Fibroblast of lung (primary cell): ENCODE measurements at regions not wholly inside any gene's neighbourhood (a gene's known extent, or its start where the extent isn't known, plus 50 kb on each side); places are given as distances from the start of the nearest gene placed in this dataset.

Source experiments
- DNase-seq, 2 donors: peaks; one replicate each; pipeline versions ENCODE4 v3.0.0 to v3.0.0-alpha.2; 2010; ENCODE audit warnings: low read depth in 2 of 2
- H2AFZ ChIP-seq: 2 replicates; pipeline ENCODE4 v1.5.1; 2012; ENCODE audit warnings: low read length, control low read depth, inconsistent platforms
- H3K27ac ChIP-seq: 2 replicates; pipeline ENCODE4 v1.5.1; 2011; ENCODE audit warnings: low read length, control low read depth; ENCODE audit not compliant: insufficient read depth
- H3K27me3 ChIP-seq: 2 replicates; pipeline ENCODE4 v1.5.1; 2011; ENCODE audit warnings: mild to moderate bottlenecking, low read length; ENCODE audit not compliant: control insufficient read depth, insufficient read depth
- H3K36me3 ChIP-seq: 2 replicates; pipeline ENCODE4 v1.5.1; 2011; ENCODE audit warnings: low read length; ENCODE audit not compliant: control insufficient read depth, insufficient read depth
- H3K4me1 ChIP-seq: 2 replicates; pipeline ENCODE4 v1.5.1; 2011; ENCODE audit warnings: low read length; ENCODE audit not compliant: control insufficient read depth, insufficient read depth; ENCODE audit errors: extremely low read depth
- H3K4me2 ChIP-seq: 2 replicates; pipeline ENCODE4 v1.5.1; 2011; ENCODE audit warnings: low read length, control low read depth; ENCODE audit not compliant: insufficient read depth; ENCODE audit errors: extremely low read depth
- H3K4me3 ChIP-seq, 4 experiments: fragments of 200-600 bp in 1 of 4; sonication (generic) in 1 of 4; replicated peaks in 1 of 4; 2 replicates each; pipeline ENCODE4 v1.5.1; 2011 to 2016; ENCODE audit warnings: low read length in 4 of 4, low read depth in 3 of 4, mild to moderate bottlenecking in 3 of 4, control low read depth in 2 of 4, inconsistent platforms in 1 of 4, mixed read lengths in 1 of 4; ENCODE audit not compliant: insufficient read depth in 1 of 4; ENCODE audit errors: control extremely low read depth in 1 of 4
- H3K79me2 ChIP-seq: 2 replicates; pipeline ENCODE4 v1.5.1; 2012; ENCODE audit warnings: mild to moderate bottlenecking, low read length, inconsistent platforms; ENCODE audit not compliant: control insufficient read depth, insufficient read depth
- H3K9ac ChIP-seq: 2 replicates; pipeline ENCODE4 v1.5.1; 2011; ENCODE audit warnings: mild to moderate bottlenecking, low read length, control low read depth; ENCODE audit not compliant: insufficient read depth
- H3K9me3 ChIP-seq: 2 replicates; pipeline ENCODE4 v1.5.1; 2012; ENCODE audit warnings: low read depth, low read length; ENCODE audit not compliant: control insufficient read depth, insufficient read depth
- H4K20me1 ChIP-seq: 2 replicates; pipeline ENCODE4 v1.5.1; 2011; ENCODE audit warnings: low read length; ENCODE audit not compliant: control insufficient read depth, insufficient read depth; ENCODE audit errors: extremely low read depth
- CTCF ChIP-seq, 2 donors: IDR thresholded peaks in 1 of 2; conservative IDR thresholded peaks in 1 of 2; 1 replicate in 1 of 2; 2 replicates in 1 of 2; pipeline ENCODE4 v1.5.1; 2011 to 2012; ENCODE audit warnings: low read length in 2 of 2, control low read depth in 1 of 2, inconsistent platforms in 1 of 2, low read depth in 1 of 2, mild to moderate bottlenecking in 1 of 2
- EZH2 ChIP-seq: IDR thresholded peaks from 2 replicates; pipeline ENCODE4 v1.5.1; 2012; ENCODE audit warnings: low read length, control low read depth, mild to moderate bottlenecking; ENCODE audit errors: missing control alignments

- H3K36me3 ChIP-seq = no peaks in the 10 kb centered on the region
- H3K9me3 ChIP-seq = no peaks in the 10 kb centered on the region
- H4K20me1 ChIP-seq = no peaks in the 10 kb centered on the region
- H3K4me3 ChIP-seq = no peak overlapping the region
- no peaks in the 10 kb centered on the region for H3K27me3 ChIP-seq
- H2AFZ ChIP-seq = no peak overlapping the region
- no peaks in the 10 kb centered on the region for H3K79me2 ChIP-seq
- no peak overlapping the region for H3K27ac ChIP-seq
- DNase-seq = no peak
- no peak overlapping the region for H3K9ac ChIP-seq
- H3K4me2 ChIP-seq = no peak overlapping the region
- TF ChIP-seq CTCF (conservative IDR thresholded peaks at IDR 0.05 in 1 of 2, IDR thresholded peaks at IDR 0.05 in 1 of 2; ENCODE audit: low read depth in 1 of 2, low read length in 2 of 2) (no peak), EZH2 (no peak)
- H3K4me1 ChIP-seq = no peaks in the 10 kb centered on the region
These were observed 125.0 kb upstream of the NCAM1 start for GRCh38 chr11:112836256-112836602.

- no peaks in the 10 kb centered on the region for H3K4me1 ChIP-seq
- no peak for DNase-seq
These were observed 123.9 kb upstream of the NCAM1 start for GRCh38 chr11:112837162-112837826.

GRCh38 chr11:112839051-112839450, 122.2 kb upstream of the NCAM1 start:
- H3K4me1 ChIP-seq = no peaks in the 10 kb centered on the region
- no peak for DNase-seq
- H3K9me3 ChIP-seq = no peaks in the 10 kb centered on the region
- H3K9ac ChIP-seq = no peak overlapping the region
- H3K79me2 ChIP-seq = no peaks in the 10 kb centered on the region
- H3K4me3 ChIP-seq = no peak overlapping the region
- no peaks in the 10 kb centered on the region for H3K36me3 ChIP-seq
- H3K4me2 ChIP-seq = no peak overlapping the region
- H2AFZ ChIP-seq = no peak overlapping the region
- H3K27me3 ChIP-seq = no peaks in the 10 kb centered on the region
- TF ChIP-seq EZH2 = no peak
- TF ChIP-seq CTCF (conservative IDR thresholded peaks at IDR 0.05 in 1 of 2, IDR thresholded peaks at IDR 0.05 in 1 of 2; ENCODE audit: low read depth in 1 of 2, low read length in 2 of 2) = no peak
- no peaks in the 10 kb centered on the region for H4K20me1 ChIP-seq
- no peak overlapping the region for H3K27ac ChIP-seq

More at GRCh38 chr11:112837162-112837826, 123.9 kb upstream of the NCAM1 start:
- no peak overlapping the region for H2AFZ ChIP-seq
- no peaks in the 10 kb centered on the region for H3K79me2 ChIP-seq
- no peaks in the 10 kb centered on the region for H4K20me1 ChIP-seq
- TF ChIP-seq EZH2 = no peak
- TF ChIP-seq CTCF (conservative IDR thresholded peaks at IDR 0.05 in 1 of 2, IDR thresholded peaks at IDR 0.05 in 1 of 2; ENCODE audit: low read depth in 1 of 2, low read length in 2 of 2) = no peak
- H3K27ac ChIP-seq = no peak overlapping the region
- H3K4me3 ChIP-seq = no peak overlapping the region
- H3K4me2 ChIP-seq = no peak overlapping the region
- no peak overlapping the region for H3K9ac ChIP-seq
- H3K27me3 ChIP-seq = no peaks in the 10 kb centered on the region
- H3K36me3 ChIP-seq = no peaks in the 10 kb centered on the region
- no peaks in the 10 kb centered on the region for H3K9me3 ChIP-seq
